Inferior parietal cortex (tissue), 1 donor: ENCODE measurements at regions not wholly inside any gene's neighbourhood (a gene's known extent, or its start where the extent isn't known, plus 50 kb on each side); places are given as distances from the start of the nearest gene placed in this dataset.
"Not testable (repeated sequence)": the region's sequence is repeated elsewhere in the genome, so short reads cannot be mapped to it uniquely, and the experiment has no call there.

ENCODE experiments used
- DNase-seq: peaks from one replicate; pipeline ENCODE4 v3.0.0-alpha.2; 2016; ENCODE audit errors: extremely low spot score

DNA sequence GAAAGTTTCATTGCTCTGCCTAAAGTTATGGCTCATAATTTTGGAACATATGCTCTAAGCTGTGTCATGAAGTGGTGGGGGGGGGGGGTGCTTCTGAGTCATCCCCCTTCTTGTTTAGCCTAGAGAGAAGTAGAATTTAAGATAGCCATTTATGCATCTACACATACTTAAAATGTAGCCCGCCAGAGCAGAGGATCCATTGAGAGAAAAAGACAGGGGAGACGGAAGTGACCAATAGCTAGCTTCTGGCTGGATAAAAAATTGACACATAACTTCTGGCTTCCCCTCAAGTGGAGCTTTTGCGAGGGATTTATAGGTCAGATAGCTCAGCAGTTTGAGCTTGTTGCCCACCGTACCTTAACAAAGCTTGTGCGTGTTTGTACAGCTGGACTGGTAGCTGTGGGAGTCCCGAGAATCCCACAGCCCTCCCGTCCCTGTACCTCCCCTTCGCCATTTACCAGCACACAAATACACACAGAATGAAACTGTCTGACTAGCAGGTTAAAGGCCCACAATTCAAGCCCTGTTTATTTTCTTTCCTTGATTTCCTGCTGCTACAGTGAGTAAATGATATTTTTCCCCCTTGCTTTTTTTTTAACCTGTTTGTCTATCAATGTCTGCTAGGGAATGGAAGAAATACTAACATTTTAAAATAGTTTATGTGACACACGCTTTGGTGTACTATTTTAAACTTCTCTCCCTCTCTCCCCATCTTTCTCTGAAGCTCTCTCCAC, 232.6 kb upstream of the FERD3L start:
- DNase-seq = no peak

DNA sequence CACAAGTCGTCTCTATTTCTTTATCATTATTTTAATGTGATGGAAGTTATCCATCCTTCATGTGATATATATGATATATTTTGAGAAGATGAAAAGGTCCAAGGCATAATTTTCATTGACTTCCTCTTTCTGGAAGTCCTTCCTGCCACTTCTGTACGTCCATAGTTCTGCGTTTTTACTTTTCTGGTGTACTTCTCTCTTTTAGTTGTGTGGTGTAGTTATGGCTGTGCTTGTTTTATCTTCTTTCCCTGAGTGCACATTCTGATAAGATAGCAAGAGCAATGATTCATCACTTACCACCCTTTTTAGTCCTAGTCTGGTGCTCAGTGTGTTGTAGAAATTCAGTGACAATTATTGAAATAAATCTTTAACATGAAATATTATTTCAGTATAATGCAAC, 231.3 kb upstream of the FERD3L start:
- no peak for DNase-seq

DNA sequence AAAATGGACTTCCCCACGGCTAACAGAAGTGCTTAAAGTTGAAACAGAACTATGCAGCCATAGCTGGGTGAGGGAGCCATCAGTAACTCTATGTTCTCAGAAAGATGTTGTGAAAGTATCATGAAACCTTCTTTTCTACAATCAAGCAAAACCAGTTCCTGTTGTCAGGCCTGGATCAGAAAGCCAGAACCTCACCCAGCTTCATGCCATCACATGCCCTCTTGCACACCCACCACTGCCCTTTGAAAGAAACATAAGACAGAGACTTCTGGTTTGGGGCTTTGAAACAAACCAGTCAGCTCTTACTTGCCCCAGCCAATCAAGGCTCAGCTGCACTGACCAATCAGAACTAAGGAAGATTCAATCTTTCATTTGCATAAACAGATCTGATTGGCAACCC, 230.8 kb upstream of the FERD3L start:
- DNase-seq = no peak

DNA sequence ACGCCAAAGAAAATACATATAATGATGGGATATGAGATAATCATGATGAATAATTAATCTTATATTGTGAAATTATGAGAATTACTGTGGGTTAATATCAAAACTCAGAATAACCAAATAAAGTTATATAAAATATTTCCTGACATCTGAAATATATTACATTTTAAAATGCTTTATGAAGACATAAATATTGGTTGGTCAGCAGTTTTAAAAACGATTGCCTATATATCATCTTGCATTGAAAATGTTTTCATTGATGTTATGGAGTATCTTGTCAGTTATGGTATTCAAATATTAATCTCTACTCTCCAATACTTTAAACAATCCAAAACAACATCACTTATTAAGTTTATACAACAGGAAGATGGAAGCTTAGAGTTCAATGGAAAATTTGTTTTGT, 228.1 kb upstream of the FERD3L start:
- DNase-seq = no peak

DNA sequence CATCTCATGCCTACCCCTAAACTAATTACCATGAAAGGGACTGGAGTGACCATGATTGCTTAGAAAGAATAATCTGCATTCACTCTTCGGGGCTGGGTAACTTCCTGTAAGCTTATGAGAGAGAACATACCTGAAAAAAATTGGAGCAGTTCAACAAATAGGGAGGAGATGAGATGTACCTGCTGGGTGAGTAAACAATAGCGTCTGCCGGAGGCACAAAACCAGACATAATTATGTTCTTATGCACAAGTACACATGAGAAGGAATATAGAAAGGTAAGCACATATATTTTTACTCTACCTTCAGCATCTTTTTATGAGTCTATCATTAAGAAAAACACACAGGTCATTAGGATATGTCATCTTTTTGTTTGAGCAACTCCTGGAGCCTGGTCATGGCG, 224.6 kb upstream of the FERD3L start:
- no peak for DNase-seq

GRCh38 chr7:19369182-19369581, 224.0 kb upstream of the FERD3L start:
- DNase-seq = no peak

- no peak for DNase-seq
These were observed 223.3 kb upstream of the FERD3L start for GRCh38 chr7:19368491-19368925.

- no peak for DNase-seq
These were observed 219.7 kb upstream of the FERD3L start for GRCh38 chr7:19364950-19365349.

GRCh38 chr7:19362099-19362498, 216.9 kb upstream of the FERD3L start:
- DNase-seq = no peak

- DNase-seq = no peak
These were observed 208.0 kb upstream of the FERD3L start for GRCh38 chr7:19353180-19353579.

DNA sequence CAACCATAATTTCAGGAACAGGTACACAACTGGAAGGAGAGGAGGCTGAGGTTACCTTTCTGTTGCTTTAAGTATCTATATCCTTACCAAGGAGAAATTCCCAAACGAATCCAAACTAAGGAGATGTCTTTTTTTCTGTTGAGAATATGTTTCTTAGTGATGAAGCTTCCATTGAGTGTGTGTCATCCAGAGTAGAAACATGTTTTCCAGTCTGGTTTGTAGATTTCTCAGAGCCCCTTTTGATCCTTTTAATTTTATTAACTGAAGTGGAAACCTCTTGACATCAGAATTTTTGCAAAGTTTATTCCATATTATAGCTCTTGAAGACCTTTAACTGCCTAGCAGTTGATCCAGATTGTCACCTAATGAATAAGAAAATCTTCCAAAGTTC, 207.1 kb upstream of the FERD3L start:
- no peak for DNase-seq

- DNase-seq = no peak
These were observed 206.4 kb upstream of the FERD3L start for GRCh38 chr7:19351341-19352304.

DNA sequence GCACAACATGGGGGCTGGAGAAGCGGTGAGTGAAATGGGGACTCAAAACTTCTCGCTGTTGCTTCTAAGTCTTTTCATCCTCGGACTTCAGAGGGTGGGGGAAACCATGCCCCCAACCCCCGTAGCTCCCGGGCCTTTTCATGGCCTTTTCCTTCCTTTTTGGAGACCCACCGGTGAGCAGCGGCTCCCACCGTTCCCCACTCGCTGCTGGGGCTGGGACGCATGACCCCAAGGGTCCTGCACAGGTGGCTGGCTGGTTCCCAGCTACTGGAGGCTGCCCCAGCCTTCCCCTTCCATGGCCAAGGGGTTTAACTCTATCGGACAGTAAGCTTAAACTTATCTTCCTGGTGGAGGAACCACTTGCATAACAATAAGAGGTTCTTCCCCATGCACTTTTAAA, 194.3 kb upstream of the FERD3L start:
- no peak for DNase-seq

- not testable (repeated sequence) for DNase-seq
These were observed 193.3 kb upstream of the FERD3L start for GRCh38 chr7:19338512-19338911.

GRCh38 chr7:19336836-19337383, 191.7 kb upstream of the FERD3L start:
- no peak for DNase-seq

GRCh38 chr7:19333706-19334105, 188.5 kb upstream of the FERD3L start:
- peak; percentile 30 for DNase-seq

DNA sequence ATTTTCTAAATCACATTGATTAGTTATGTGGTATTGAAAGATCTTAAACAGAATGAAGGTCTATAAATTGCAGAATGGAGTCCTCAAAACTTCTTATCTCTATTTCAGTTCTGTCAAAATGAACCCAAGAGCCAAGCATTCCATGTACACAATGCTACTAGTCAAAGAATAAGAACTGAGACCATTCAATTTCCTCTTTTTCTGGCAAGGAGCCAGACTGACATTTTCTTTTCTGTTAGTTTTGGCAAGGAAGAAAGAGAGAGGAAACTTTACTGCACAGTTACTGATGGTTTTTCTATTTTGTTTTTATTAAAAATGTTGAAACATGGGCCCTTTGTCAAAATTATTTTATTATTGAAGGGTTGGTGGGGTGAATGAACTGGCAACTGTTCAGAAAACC, 181.8 kb upstream of the FERD3L start:
- no peak for DNase-seq

DNA sequence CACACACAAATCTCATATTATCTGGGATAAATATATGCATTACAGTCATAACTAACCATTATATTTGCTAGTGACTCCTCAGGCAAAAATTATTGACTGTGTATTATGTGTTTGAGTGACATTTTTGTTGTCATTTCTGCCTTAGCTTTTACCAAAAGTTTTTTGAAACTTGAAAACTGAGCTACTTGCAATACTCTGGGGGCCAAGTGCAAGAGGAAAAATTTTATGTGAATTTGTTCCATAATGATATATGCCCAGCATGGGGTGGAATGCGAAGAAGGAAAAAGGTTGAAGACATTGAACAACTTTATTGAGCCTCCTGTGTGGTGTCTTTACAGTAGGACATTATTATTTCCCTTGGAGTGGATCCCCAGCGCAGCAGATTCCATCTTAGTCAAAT, 176.8 kb upstream of the FERD3L start:
- no peak for DNase-seq

DNA sequence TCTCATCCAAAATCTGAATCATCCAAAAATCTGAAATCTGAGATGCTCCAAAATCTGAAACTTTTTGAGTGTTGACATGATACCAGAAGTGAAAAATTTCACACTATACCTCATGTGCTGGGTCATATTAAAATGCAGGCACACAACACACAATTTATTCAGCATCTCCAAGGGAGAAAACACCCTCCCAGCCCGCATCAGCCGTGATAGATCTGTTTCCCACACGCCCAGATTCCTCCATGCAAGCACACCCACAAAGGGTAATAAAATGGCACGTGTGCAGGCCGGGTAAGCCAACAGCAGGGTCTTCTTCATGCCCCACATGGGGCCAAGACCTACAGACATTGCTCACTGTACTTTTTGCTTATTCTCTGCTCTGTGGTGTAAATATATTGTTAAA, 173.1 kb upstream of the FERD3L start:
- DNase-seq = no peak

- no peak for DNase-seq
These were observed 172.2 kb upstream of the FERD3L start for GRCh38 chr7:19317461-19317860.

DNA sequence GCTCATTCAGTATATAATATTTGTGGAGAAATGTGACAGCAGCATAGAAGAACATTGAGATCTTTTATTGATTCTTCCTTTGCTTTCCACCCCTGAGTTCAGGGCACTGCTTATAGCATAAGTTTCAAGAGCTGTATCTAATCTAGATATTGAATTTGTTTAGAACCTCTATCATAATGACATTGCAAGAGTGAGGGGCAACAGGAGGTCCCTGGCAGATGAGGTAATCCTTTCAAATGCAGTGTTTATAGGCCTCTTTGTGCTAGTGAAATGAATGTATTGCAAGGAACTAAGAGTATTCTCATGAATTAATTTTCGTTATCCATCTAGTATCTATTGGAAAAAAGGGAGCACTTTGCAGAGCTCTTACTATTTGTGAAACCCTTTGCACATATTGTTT, 167.2 kb upstream of the FERD3L start:
- no peak for DNase-seq

GRCh38 chr7:19307554-19307953, 162.3 kb upstream of the FERD3L start:
- no peak for DNase-seq

DNA sequence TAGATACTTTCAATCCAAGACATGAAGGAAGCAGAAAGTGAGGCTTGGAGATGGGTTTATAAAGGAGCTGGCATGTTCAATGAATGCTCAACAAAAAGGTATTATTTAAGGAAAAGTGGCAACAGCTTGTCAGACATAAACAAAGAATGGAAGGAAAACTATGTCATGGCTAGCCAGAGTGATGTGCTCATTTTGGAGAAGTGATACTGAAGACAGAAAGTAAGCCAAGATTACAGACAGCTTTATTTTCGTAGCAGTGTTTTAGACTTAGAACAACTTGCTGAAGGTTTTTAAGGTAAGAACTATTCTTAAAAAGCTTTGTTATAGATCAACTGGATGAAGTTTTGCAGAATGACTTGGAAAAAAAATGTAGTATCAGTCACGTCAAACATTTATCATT, 160.5 kb upstream of the FERD3L start:
- no peak for DNase-seq
